H9 (cell line): ENCODE measurements at regions not wholly inside any gene's neighbourhood (a gene's known extent, or its start where the extent isn't known, plus 50 kb on each side); places are given as distances from the start of the nearest gene placed in this dataset.

Experiments
- DNase-seq: peaks from one replicate; pipeline ENCODE4 v3.0.0-alpha.2; 2017
- H2AFZ ChIP-seq: one replicate; pipeline ENCODE4 v1.6.1; 2013; ENCODE audit warnings: mild to moderate bottlenecking, low read length, control low read depth, moderate library complexity
- H2AK5ac ChIP-seq: 2 replicates; pipeline ENCODE4 v1.6.1; 2013; ENCODE audit warnings: low read length, control low read depth, mixed read lengths; ENCODE audit not compliant: insufficient read length
- H2BK120ac ChIP-seq: one replicate; pipeline ENCODE4 v1.6.1; 2013; ENCODE audit warnings: low read depth, mild to moderate bottlenecking, low read length, control low read depth, inconsistent platforms; ENCODE audit not compliant: poor library complexity, severe bottlenecking
- H2BK12ac ChIP-seq: 2 replicates; pipeline ENCODE4 v1.6.1; 2013; ENCODE audit warnings: low read length, control low read depth, mixed read lengths, low read depth; ENCODE audit not compliant: insufficient read length
- H2BK15ac ChIP-seq: 2 replicates; pipeline ENCODE4 v1.6.1; 2013; ENCODE audit warnings: low read depth, low read length, control low read depth
- H2BK20ac ChIP-seq: one replicate; pipeline ENCODE4 v1.6.1; 2013; ENCODE audit warnings: low read depth, mild to moderate bottlenecking, low read length, control low read depth, inconsistent platforms; ENCODE audit not compliant: poor library complexity, severe bottlenecking
- H2BK5ac ChIP-seq: 2 replicates; pipeline ENCODE4 v1.6.1; 2013; ENCODE audit warnings: low read length, control low read depth, mixed read lengths; ENCODE audit not compliant: insufficient read length
- H3K14ac ChIP-seq: 2 replicates; pipeline ENCODE4 v1.6.1; 2013; ENCODE audit warnings: low read length, control low read depth; ENCODE audit not compliant: insufficient read depth
- H3K18ac ChIP-seq: 2 replicates; pipeline ENCODE4 v1.6.1; 2013; ENCODE audit warnings: low read depth, mild to moderate bottlenecking, mixed read lengths, low read length, control low read depth; ENCODE audit not compliant: insufficient read length
- H3K23ac ChIP-seq: 2 replicates; pipeline ENCODE4 v1.6.1; 2013; ENCODE audit warnings: low read length, control low read depth, mixed read lengths, low read depth; ENCODE audit not compliant: insufficient read length
- H3K23me2 ChIP-seq: 2 replicates; pipeline ENCODE4 v1.6.1; 2013; ENCODE audit warnings: low read depth, mild to moderate bottlenecking, mixed read lengths, low read length, control low read depth; ENCODE audit not compliant: insufficient read length, poor library complexity, severe bottlenecking
- H3K27ac ChIP-seq: 2 replicates; pipeline ENCODE4 v1.5.1; 2013; ENCODE audit warnings: low read length, control low read depth, mixed read lengths, low read depth; ENCODE audit not compliant: insufficient read length
- H3K27me3 ChIP-seq: 2 replicates; pipeline ENCODE4 v1.6.1; 2013; ENCODE audit warnings: low read length, control low read depth, inconsistent platforms; ENCODE audit not compliant: insufficient read depth
- H3K4ac ChIP-seq: 2 replicates; pipeline ENCODE4 v1.6.1; 2013; ENCODE audit warnings: low read depth, mild to moderate bottlenecking, control low read depth, inconsistent platforms, low read length, moderate library complexity
- H3K4me1 ChIP-seq: 2 replicates; pipeline ENCODE4 v1.6.1; 2013; ENCODE audit warnings: low read length, control low read depth, inconsistent platforms; ENCODE audit not compliant: insufficient read depth
- H3K4me2 ChIP-seq: 2 replicates; pipeline ENCODE4 v1.6.1; 2013; ENCODE audit warnings: low read length, control low read depth, mixed read lengths; ENCODE audit not compliant: insufficient read length, insufficient read depth
- H3K56ac ChIP-seq: 2 replicates; pipeline ENCODE4 v1.6.1; 2013; ENCODE audit warnings: low read depth, mild to moderate bottlenecking, mixed read lengths, low read length, control low read depth; ENCODE audit not compliant: insufficient read length
- H3K79me1 ChIP-seq: 2 replicates; pipeline ENCODE4 v1.6.1; 2013; ENCODE audit warnings: low read depth, mild to moderate bottlenecking, moderate library complexity, low read length, control low read depth, inconsistent platforms; ENCODE audit not compliant: insufficient read depth, poor library complexity, severe bottlenecking
- H3K79me2 ChIP-seq: 2 replicates; pipeline ENCODE4 v1.6.1; 2013; ENCODE audit warnings: low read length, control low read depth, inconsistent platforms; ENCODE audit not compliant: insufficient read depth
- H3K9ac ChIP-seq: 2 replicates; pipeline ENCODE4 v1.6.1; 2013; ENCODE audit warnings: low read length, control low read depth, mixed read lengths; ENCODE audit not compliant: insufficient read length; ENCODE audit errors: extremely low read depth
- H3K9me3 ChIP-seq: one replicate; pipeline ENCODE4 v1.6.1; 2013; ENCODE audit warnings: low read depth, low read length, inconsistent platforms; ENCODE audit not compliant: control insufficient read depth
- H3T11ph ChIP-seq: one replicate; pipeline ENCODE4 v1.6.1; 2013; ENCODE audit warnings: mild to moderate bottlenecking, low read length, control low read depth, inconsistent platforms
- H4K20me1 ChIP-seq: one replicate; pipeline ENCODE4 v1.6.1; 2013; ENCODE audit not compliant: control insufficient read depth, insufficient read length, insufficient read depth
- H4K5ac ChIP-seq: 2 replicates; pipeline ENCODE4 v1.6.1; 2013; ENCODE audit warnings: low read depth, mild to moderate bottlenecking, mixed read lengths, low read length, control low read depth; ENCODE audit not compliant: insufficient read length
- H4K8ac ChIP-seq: replicated peaks from 2 replicates; pipeline ENCODE4 v1.6.1; 2013; ENCODE audit warnings: low read length, control low read depth, mixed read lengths, low read depth; ENCODE audit not compliant: insufficient read length
- H4K91ac ChIP-seq: 2 replicates; pipeline ENCODE4 v1.6.1; 2013; ENCODE audit warnings: low read depth, mild to moderate bottlenecking, moderate library complexity, mixed read lengths, low read length, control low read depth; ENCODE audit not compliant: insufficient read length
- H3K27ac Mint-ChIP-seq, 3 experiments: 2 replicates in 2 of 3; 3 replicates in 1 of 3; pipeline ENCODE4 v1.8.0; 2020 to 2021; ENCODE audit warnings: mixed read lengths in 3 of 3, mild to moderate bottlenecking in 1 of 3, moderate library complexity in 1 of 3
- H3K27me3 Mint-ChIP-seq: 2 replicates; pipeline ENCODE4 v1.8.0; 2021; ENCODE audit warnings: low read depth, mild to moderate bottlenecking, moderate library complexity, mixed read lengths
- H3K36me3 Mint-ChIP-seq, 3 experiments: 2 replicates in 2 of 3; 3 replicates in 1 of 3; pipeline ENCODE4 v1.8.0; 2020 to 2021; ENCODE audit warnings: low read depth in 3 of 3, mixed read lengths in 3 of 3; ENCODE audit not compliant: insufficient read depth in 1 of 3
- H3K4me1 Mint-ChIP-seq, 2 experiments: 2 replicates each; pipeline ENCODE4 v1.8.0; 2020; ENCODE audit warnings: mixed read lengths in 2 of 2
- H3K4me3 Mint-ChIP-seq, 2 experiments: 2 replicates in 1 of 2; 3 replicates in 1 of 2; pipeline ENCODE4 v1.8.0; 2020 to 2021; ENCODE audit warnings: mild to moderate bottlenecking in 2 of 2, mixed read lengths in 2 of 2, moderate library complexity in 1 of 2
- H3K9me3 Mint-ChIP-seq, 2 experiments: 2 replicates in 1 of 2; 3 replicates in 1 of 2; pipeline ENCODE4 v1.8.0; 2020; ENCODE audit warnings: mild to moderate bottlenecking in 2 of 2, mixed read lengths in 2 of 2, moderate library complexity in 1 of 2
- CTCF ChIP-seq: fragments of 200-600 bp; sonication (generic); conservative IDR thresholded peaks from 3 replicates; pipeline ENCODE4 v1.8.0; 2021; ENCODE audit warnings: antibody characterized with exemption, mild to moderate bottlenecking
- WGBS: extraction: QIAGEN DNeasy Blood & Tissue Kit; methylation state at CpG from one replicate; pipeline ENCODE4 v1.1.7; 2013; ENCODE audit warnings: missing lambda C conversion rate, low lambda C conversion rate, mixed read lengths; ENCODE audit not compliant: insufficient read length; ENCODE audit errors: extremely low coverage; 5-methylcytosine and 5-hydroxymethylcytosine counted together

DNA sequence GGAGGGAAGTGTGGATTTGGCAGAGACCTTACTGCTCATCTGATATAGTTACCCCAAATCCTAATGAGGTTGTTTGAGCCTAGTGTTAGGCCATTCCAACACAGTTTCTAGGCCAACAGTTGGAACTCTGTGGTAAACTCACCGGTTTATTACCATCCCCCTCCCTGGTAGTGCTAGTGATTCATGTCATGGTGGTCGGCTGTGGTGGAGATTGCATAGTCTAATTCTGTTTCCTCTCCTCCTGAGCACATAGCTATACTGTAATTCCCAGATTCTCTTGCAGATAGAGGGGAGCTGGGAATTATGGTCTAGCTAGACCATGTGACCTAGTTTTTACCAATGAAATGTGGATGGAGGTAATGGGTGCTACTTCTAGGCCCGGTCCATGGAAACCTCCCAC, 123.7 kb upstream of the KIF26B start:
- peaks cover 7 to 8% of the 10 kb centered on the region in 2 experiments for H3K4me1 Mint-ChIP-seq
- H3K4me1 ChIP-seq = no peaks in the 10 kb centered on the region
- no peak overlapping the region for H3K27ac Mint-ChIP-seq
- no peak overlapping the region for H3K4me2 ChIP-seq
- H3K4me3 Mint-ChIP-seq = no peak overlapping the region
- H4K20me1 ChIP-seq = no peaks in the 10 kb centered on the region
- no peak overlapping the region for H2BK5ac ChIP-seq
- H2BK20ac ChIP-seq = no peak overlapping the region
- H3K14ac ChIP-seq = no peak overlapping the region
- H3K9me3 ChIP-seq = no peaks in the 10 kb centered on the region
- no peaks in the 10 kb centered on the region for H3K27me3 ChIP-seq
- peaks cover 0 to under 1% (median 0%) of the 10 kb centered on the region in 3 experiments; a peak in 1 of 7 replicates for H3K36me3 Mint-ChIP-seq
- H3K18ac ChIP-seq = no peak overlapping the region
- no peaks in the 10 kb centered on the region for H3K79me2 ChIP-seq
- H3T11ph ChIP-seq = no peak overlapping the region
- no peak for DNase-seq
- H3K9ac ChIP-seq = no peak overlapping the region
- WGBS = no CpG with 5 or more reads among the region's 3 CpGs
- H2BK12ac ChIP-seq = no peak overlapping the region
- H3K27ac ChIP-seq = no peak overlapping the region
- no peak overlapping the region for H3K23ac ChIP-seq
- no peaks in the 10 kb centered on the region for H3K23me2 ChIP-seq
- no peak overlapping the region for H2AK5ac ChIP-seq
- no peak overlapping the region for H2BK15ac ChIP-seq
- no peak overlapping the region for H4K91ac ChIP-seq
- H3K9me3 Mint-ChIP-seq = no peaks in the 10 kb centered on the region
- H3K27me3 Mint-ChIP-seq = no peaks in the 10 kb centered on the region
- no peak overlapping the region for H2BK120ac ChIP-seq
- H4K5ac ChIP-seq = no peak overlapping the region
- H3K4ac ChIP-seq = no peak overlapping the region
- H3K56ac ChIP-seq = no peak overlapping the region
- no peak overlapping the region for H2AFZ ChIP-seq
- no peak for TF ChIP-seq CTCF
- H3K79me1 ChIP-seq = no peaks in the 10 kb centered on the region
- no peak overlapping the region for H4K8ac ChIP-seq
